SU-DHL-6 (cell line): ENCODE measurements at regions not wholly inside any gene's neighbourhood (a gene's known extent, or its start where the extent isn't known, plus 50 kb on each side); places are given as distances from the start of the nearest gene placed in this dataset.

Experiments
- H2AFZ ChIP-seq: fragments of 200-600 bp; sonication (generic); 2 replicates; pipeline ENCODE4 v1.6.1; 2014; ENCODE audit warnings: low read depth, mild to moderate bottlenecking, moderate library complexity, mixed read lengths, antibody characterized with exemption, low read length; ENCODE audit not compliant: severe bottlenecking
- H3F3A ChIP-seq: fragments of 200-600 bp; shearing (Covaris generic); 2 replicates; pipeline ENCODE4 v1.6.0; 2016; ENCODE audit warnings: antibody characterized with exemption, mild to moderate bottlenecking; ENCODE audit not compliant: insufficient read depth
- H3K27ac ChIP-seq: fragments of 200-600 bp; sonication (generic); 2 replicates; pipeline ENCODE4 v1.5.1; 2016; ENCODE audit warnings: low read depth, mild to moderate bottlenecking, low read length, moderate library complexity, mixed read lengths
- H3K27me3 ChIP-seq: fragments of 200-600 bp; sonication (generic), shearing (Covaris generic); 2 replicates; pipeline ENCODE4 v1.6.0; 2014; ENCODE audit warnings: mild to moderate bottlenecking, low read length
- H3K36me3 ChIP-seq: fragments of 200-600 bp; sonication (generic); 2 replicates; pipeline ENCODE4 v1.6.1; 2014; ENCODE audit warnings: mild to moderate bottlenecking, low read length, mixed read lengths
- H3K4me2 ChIP-seq: fragments of 300-600, 200-600 bp; shearing (Covaris generic), sonication (generic); 2 replicates; pipeline ENCODE4 v1.6.0; 2014; ENCODE audit warnings: low read length, low read depth, mild to moderate bottlenecking; ENCODE audit not compliant: poor library complexity, severe bottlenecking
- H3K4me3 ChIP-seq: fragments of 200-600 bp; sonication (generic); 2 replicates; pipeline ENCODE4 v1.5.1; 2014; ENCODE audit warnings: antibody characterized with exemption, low read length, mild to moderate bottlenecking, mixed read lengths; ENCODE audit not compliant: insufficient read depth, poor library complexity, severe bottlenecking
- H3K79me2 ChIP-seq: fragments of 200-600 bp; sonication (generic); 2 replicates; pipeline ENCODE4 v1.6.1; 2014; ENCODE audit warnings: mild to moderate bottlenecking, low read length, moderate library complexity; ENCODE audit not compliant: insufficient read depth
- H3K9ac ChIP-seq: fragments of 200-600 bp; sonication (generic); 2 replicates; pipeline ENCODE4 v1.7.0; 2014; ENCODE audit warnings: mild to moderate bottlenecking, low read length
- H3K9me2 ChIP-seq: fragments of 200-600 bp; sonication (generic); replicated peaks from 2 replicates; pipeline ENCODE4 v1.6.1; 2014; ENCODE audit warnings: low read length; ENCODE audit not compliant: insufficient read depth
- H3K9me3 ChIP-seq: fragments of 200-600 bp; sonication (generic); 2 replicates; pipeline ENCODE4 v1.6.1; 2014; ENCODE audit warnings: low read length, mixed read lengths; ENCODE audit not compliant: insufficient read depth
- H4K20me1 ChIP-seq: fragments of 200-600 bp; sonication (generic); 2 replicates; pipeline ENCODE4 v1.6.1; 2014; ENCODE audit warnings: low read depth, mild to moderate bottlenecking, antibody characterized with exemption, low read length, moderate library complexity, mixed read lengths
- EZH2phosphoT487 ChIP-seq: fragments of 200-600 bp; sonication (generic), shearing (Covaris generic); conservative IDR thresholded peaks from 2 replicates; pipeline ENCODE4 v1.6.1; 2018; ENCODE audit warnings: mild to moderate bottlenecking, antibody characterized with exemption, low read length, moderate library complexity, mixed read lengths
- TF ChIP-seq, protein P1 (sequence below): fragments of 200-600 bp; sonication (generic); IDR thresholded peaks from one replicate; pipeline ENCODE4 v1.5.1; 2017; ENCODE audit warnings: antibody characterized with exemption, mild to moderate bottlenecking, low read length, moderate library complexity; ENCODE audit not compliant: insufficient read depth, poor library complexity, severe bottlenecking

GRCh38 chr6:110558575-110558974 lies 82.2 kb upstream of the SLC22A16 start:
- no peak overlapping the region for H2AFZ ChIP-seq
- H3F3A ChIP-seq, result no peaks in the 10 kb centered on the region
- no peaks in the 10 kb centered on the region for H3K36me3 ChIP-seq
- H3K27me3 ChIP-seq, result no peaks in the 10 kb centered on the region
- H3K9me3 ChIP-seq, result no peaks in the 10 kb centered on the region
- no peaks in the 10 kb centered on the region for H4K20me1 ChIP-seq
- no peaks in the 10 kb centered on the region for H3K79me2 ChIP-seq
- H3K27ac ChIP-seq, result no peak overlapping the region
- no peak overlapping the region for H3K4me2 ChIP-seq
- TF ChIP-seq EZH2phosphoT487, result no peak
- TF ChIP-seq, protein P1, sequence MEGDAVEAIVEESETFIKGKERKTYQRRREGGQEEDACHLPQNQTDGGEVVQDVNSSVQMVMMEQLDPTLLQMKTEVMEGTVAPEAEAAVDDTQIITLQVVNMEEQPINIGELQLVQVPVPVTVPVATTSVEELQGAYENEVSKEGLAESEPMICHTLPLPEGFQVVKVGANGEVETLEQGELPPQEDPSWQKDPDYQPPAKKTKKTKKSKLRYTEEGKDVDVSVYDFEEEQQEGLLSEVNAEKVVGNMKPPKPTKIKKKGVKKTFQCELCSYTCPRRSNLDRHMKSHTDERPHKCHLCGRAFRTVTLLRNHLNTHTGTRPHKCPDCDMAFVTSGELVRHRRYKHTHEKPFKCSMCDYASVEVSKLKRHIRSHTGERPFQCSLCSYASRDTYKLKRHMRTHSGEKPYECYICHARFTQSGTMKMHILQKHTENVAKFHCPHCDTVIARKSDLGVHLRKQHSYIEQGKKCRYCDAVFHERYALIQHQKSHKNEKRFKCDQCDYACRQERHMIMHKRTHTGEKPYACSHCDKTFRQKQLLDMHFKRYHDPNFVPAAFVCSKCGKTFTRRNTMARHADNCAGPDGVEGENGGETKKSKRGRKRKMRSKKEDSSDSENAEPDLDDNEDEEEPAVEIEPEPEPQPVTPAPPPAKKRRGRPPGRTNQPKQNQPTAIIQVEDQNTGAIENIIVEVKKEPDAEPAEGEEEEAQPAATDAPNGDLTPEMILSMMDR, result no peak
- no peaks in the 10 kb centered on the region for H3K9me2 ChIP-seq
- H3K4me3 ChIP-seq, result no peak overlapping the region
- H3K9ac ChIP-seq, result no peak overlapping the region

GRCh38 chr6:110557199-110557598 lies 80.8 kb upstream of the SLC22A16 start:
- Histone ChIP-seq H3K27ac (no peak overlapping the region), H3K79me2 (no peaks in the 10 kb centered on the region), H3K36me3 (no peaks in the 10 kb centered on the region), H3K4me3 (no peak overlapping the region), H3K9ac (no peak overlapping the region), H3K9me2 (no peaks in the 10 kb centered on the region), H3K4me2 (no peak overlapping the region), H3K27me3 (no peaks in the 10 kb centered on the region), H4K20me1 (no peaks in the 10 kb centered on the region), H3F3A (no peaks in the 10 kb centered on the region), H3K9me3 (no peaks in the 10 kb centered on the region), H2AFZ (no peak overlapping the region)
- no peak for TF ChIP-seq EZH2phosphoT487
- TF ChIP-seq, protein P1, result no peak

DNA sequence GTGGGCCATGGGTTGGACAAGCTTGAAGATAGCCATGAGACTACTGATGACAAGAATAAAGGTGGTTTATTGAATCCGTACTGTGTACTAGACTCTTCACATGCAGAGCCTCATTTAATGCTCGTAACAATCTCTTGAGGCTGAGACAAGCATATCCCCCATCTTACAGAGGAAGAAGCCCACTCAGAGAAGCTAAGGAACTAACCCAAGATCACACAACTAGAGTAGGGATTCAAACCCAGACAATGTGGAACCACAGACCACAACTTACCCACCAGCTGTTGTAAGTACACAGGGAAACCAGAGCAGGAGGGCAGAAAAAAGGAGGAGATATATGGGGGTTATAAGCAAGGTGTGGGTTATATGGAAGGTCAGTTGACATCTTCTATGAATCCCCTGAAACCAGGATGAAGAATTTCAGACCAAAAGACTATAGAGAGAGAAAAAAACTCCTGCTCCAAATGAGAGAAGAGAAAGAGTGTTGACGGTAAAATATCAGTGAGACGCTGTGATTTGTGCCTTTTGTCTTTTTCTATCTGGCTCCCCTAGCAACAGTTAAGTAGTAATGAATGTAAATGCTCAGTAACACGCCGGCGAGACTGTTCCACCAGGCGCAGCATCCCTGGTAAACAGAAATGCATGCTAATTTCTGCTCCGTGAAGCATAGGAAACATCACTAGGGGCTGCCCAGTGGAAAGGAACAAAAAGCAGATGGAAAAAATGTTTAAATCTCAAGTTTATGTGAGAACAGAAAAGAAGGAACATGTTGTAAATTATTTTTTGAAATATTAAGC lies 80.1 kb upstream of the SLC22A16 start:
- H3K4me3 ChIP-seq, result no peak overlapping the region
- H3K36me3 ChIP-seq, result no peaks in the 10 kb centered on the region
- no peaks in the 10 kb centered on the region for H3K79me2 ChIP-seq
- no peak overlapping the region for H3K27ac ChIP-seq
- no peak overlapping the region for H3K9ac ChIP-seq
- H3K4me2 ChIP-seq, result no peak overlapping the region
- H4K20me1 ChIP-seq, result no peaks in the 10 kb centered on the region
- H3K9me3 ChIP-seq, result no peaks in the 10 kb centered on the region
- no peaks in the 10 kb centered on the region for H3K27me3 ChIP-seq
- TF ChIP-seq, protein P1, result no peak
- no peak for TF ChIP-seq EZH2phosphoT487
- H2AFZ ChIP-seq, result no peak overlapping the region
- no peaks in the 10 kb centered on the region for H3K9me2 ChIP-seq
- H3F3A ChIP-seq, result no peaks in the 10 kb centered on the region
